HepG2 (cell line): ENCODE measurements at regions not wholly inside any gene's neighbourhood (a gene's known extent, or its start where the extent isn't known, plus 50 kb on each side); places are given as distances from the start of the nearest gene placed in this dataset.

Source experiments
- AHR ChIP-seq: IDR thresholded peaks from 2 replicates; pipeline ENCODE4 v1.6.1; 2018; ENCODE audit warnings: missing genetic modification reagents, missing compliant biosample characterization
- ATRX ChIP-seq: sonication (generic); formaldehyde crosslinking; IDR thresholded peaks from 2 replicates; pipeline ENCODE4 v1.4.0; 2020; ENCODE audit warnings: missing genetic modification reagents, borderline replicate concordance
- FIP1L1 ChIP-seq: fragments of 200-400 bp; formaldehyde crosslinking; IDR thresholded peaks from 2 replicates; pipeline ENCODE4 v1.6.1; 2018; ENCODE audit warnings: low read depth, mild to moderate bottlenecking, low read length, moderate library complexity, borderline replicate concordance; ENCODE audit not compliant: insufficient read depth
- HOXA3 ChIP-seq: sonication (generic); formaldehyde crosslinking; IDR thresholded peaks from 2 replicates; pipeline ENCODE4 v1.5.0; 2020; ENCODE audit warnings: missing genetic modification reagents
- KAT2B ChIP-seq: fragments of 150-350 bp; IDR thresholded peaks from 2 replicates; pipeline ENCODE4 v1.6.1; 2014; ENCODE audit warnings: low read depth, low read length, borderline replicate concordance
- KDM5B ChIP-seq: sonication (generic); formaldehyde crosslinking; IDR thresholded peaks from 2 replicates; pipeline ENCODE4 v1.4.0; 2020; ENCODE audit warnings: missing genetic modification reagents, mild to moderate bottlenecking, borderline replicate concordance
- PHB2 ChIP-seq: fragments of 450-650 bp; IDR thresholded peaks from 2 replicates; pipeline ENCODE4 v1.6.1; 2018; ENCODE audit not compliant: partially characterized antibody
- RARA ChIP-seq: IDR thresholded peaks from 2 replicates; pipeline ENCODE4 v1.6.1; 2016; ENCODE audit warnings: missing genetic modification reagents, missing compliant biosample characterization
- TEAD2 ChIP-seq: sonication (generic); formaldehyde crosslinking; IDR thresholded peaks from 2 replicates; pipeline ENCODE4 v1.9.0; 2021; ENCODE audit warnings: missing genetic modification reagents
- ZFP36 ChIP-seq: fragments of 150-350 bp; IDR thresholded peaks from 2 replicates; pipeline ENCODE4 v1.6.1; 2018; ENCODE audit warnings: borderline replicate concordance, low read length, low read depth; ENCODE audit not compliant: partially characterized antibody
- ZNF367 ChIP-seq: sonication (generic); formaldehyde crosslinking; IDR thresholded peaks from 2 replicates; pipeline ENCODE4 v1.4.0; 2020; ENCODE audit warnings: missing genetic modification reagents, borderline replicate concordance
- ZNF382 ChIP-seq: sonication (generic); formaldehyde crosslinking; IDR thresholded peaks from 2 replicates; pipeline ENCODE4 v1.5.0; 2020; ENCODE audit warnings: missing genetic modification reagents, mild to moderate bottlenecking, borderline replicate concordance
- ZNF766 ChIP-seq: sonication (generic); formaldehyde crosslinking; IDR thresholded peaks from 2 replicates; pipeline ENCODE4 v1.5.0; 2020; ENCODE audit warnings: missing genetic modification reagents, borderline replicate concordance
- ZNF891 ChIP-seq: sonication (generic); formaldehyde crosslinking; IDR thresholded peaks from 2 replicates; pipeline ENCODE4 v1.5.0; 2020; ENCODE audit warnings: mild to moderate bottlenecking, missing genetic modification reagents
- TF ChIP-seq, protein P1 (sequence below), 2 experiments: sonication (generic) in 1 of 2; formaldehyde crosslinking in 1 of 2; IDR thresholded peaks; 2 replicates each; pipeline versions ENCODE4 v1.4.0 to v1.6.1; 2018 to 2020; ENCODE audit warnings: missing genetic modification reagents in 2 of 2, borderline replicate concordance in 1 of 2, low read depth in 1 of 2, mild to moderate bottlenecking in 1 of 2, missing biosample characterization in 1 of 2
- TF ChIP-seq, protein P2 (sequence below): conservative IDR thresholded peaks from 2 replicates; pipeline ENCODE4 v1.6.1; 2018; ENCODE audit warnings: missing genetic modification reagents
- TF ChIP-seq, protein P3 (sequence below): sonication (generic); formaldehyde crosslinking; IDR thresholded peaks from 2 replicates; pipeline ENCODE4 v1.4.0; 2020; ENCODE audit warnings: missing genetic modification reagents, mild to moderate bottlenecking, borderline replicate concordance
- TF ChIP-seq, protein P4 (sequence below): sonication (generic); formaldehyde crosslinking; IDR thresholded peaks from 2 replicates; pipeline ENCODE4 v1.5.1; 2020; ENCODE audit warnings: missing genetic modification reagents, mild to moderate bottlenecking, borderline replicate concordance
- TF ChIP-seq, protein P5 (sequence below): IDR thresholded peaks from 2 replicates; pipeline ENCODE4 v1.6.1; 2016; ENCODE audit warnings: low read depth, control low read depth
- TF ChIP-seq, protein P6 (sequence below): sonication (generic); formaldehyde crosslinking; IDR thresholded peaks from 2 replicates; pipeline ENCODE4 v1.8.1; 2023; ENCODE audit warnings: mild to moderate bottlenecking, missing genetic modification reagents

DNA sequence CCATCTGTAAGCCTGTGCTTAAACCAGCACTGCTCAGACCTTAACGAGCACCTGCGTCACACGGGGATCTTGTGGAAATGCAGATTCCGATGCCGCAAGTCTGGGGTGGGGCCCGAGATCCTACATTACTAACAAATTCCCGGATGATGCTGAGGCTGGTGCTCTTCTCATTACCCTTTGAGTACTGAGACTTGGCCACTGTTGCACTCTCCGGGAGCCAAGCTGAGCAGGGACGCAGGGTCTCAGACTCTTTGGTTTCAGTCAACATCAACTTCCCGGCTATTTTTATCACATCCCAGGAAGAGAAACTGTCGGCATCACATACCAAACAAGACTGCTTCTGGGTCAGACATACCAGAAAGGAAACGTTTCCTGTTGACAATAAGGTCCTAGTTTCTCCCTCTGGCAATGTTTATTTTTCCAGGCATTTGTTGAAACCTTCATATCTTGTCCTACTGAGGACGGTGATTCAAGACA, 276.6 kb downstream of the SHQ1 start (continued):
- TF ChIP-seq, protein P1, sequence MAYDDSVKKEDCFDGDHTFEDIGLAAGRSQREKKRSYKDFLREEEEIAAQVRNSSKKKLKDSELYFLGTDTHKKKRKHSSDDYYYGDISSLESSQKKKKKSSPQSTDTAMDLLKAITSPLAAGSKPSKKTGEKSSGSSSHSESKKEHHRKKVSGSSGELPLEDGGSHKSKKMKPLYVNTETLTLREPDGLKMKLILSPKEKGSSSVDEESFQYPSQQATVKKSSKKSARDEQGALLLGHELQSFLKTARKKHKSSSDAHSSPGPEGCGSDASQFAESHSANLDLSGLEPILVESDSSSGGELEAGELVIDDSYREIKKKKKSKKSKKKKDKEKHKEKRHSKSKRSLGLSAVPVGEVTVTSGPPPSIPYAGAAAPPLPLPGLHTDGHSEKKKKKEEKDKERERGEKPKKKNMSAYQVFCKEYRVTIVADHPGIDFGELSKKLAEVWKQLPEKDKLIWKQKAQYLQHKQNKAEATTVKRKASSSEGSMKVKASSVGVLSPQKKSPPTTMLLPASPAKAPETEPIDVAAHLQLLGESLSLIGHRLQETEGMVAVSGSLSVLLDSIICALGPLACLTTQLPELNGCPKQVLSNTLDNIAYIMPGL (CRISPR knock-in tag; IDR thresholded peaks at IDR 0.05; ENCODE audit: borderline replicate concordance in 1 of 2, low read depth in 1 of 2) = peak in 1 of 2 experiments; percentile 24; a peak in 1 of 4 replicates
- TF ChIP-seq ZNF891 (CRISPR knock-in tag) (no peak), TEAD2 (CRISPR knock-in tag) (no peak), HOXA3 (CRISPR knock-in tag) (0 out of 2 replicates have a peak, but pooled peaks have one; percentile 25), ZNF382 (CRISPR knock-in tag) (no peak), ZNF367 (CRISPR knock-in tag) (no peak), RARA (peak; percentile 90), ZFP36 (no peak), FIP1L1 (no peak), PHB2 (no peak), KAT2B (no peak), ATRX (CRISPR knock-in tag) (no peak), AHR (no peak), KDM5B (no peak), ZNF766 (CRISPR knock-in tag) (no peak)
- TF ChIP-seq, protein P2, sequence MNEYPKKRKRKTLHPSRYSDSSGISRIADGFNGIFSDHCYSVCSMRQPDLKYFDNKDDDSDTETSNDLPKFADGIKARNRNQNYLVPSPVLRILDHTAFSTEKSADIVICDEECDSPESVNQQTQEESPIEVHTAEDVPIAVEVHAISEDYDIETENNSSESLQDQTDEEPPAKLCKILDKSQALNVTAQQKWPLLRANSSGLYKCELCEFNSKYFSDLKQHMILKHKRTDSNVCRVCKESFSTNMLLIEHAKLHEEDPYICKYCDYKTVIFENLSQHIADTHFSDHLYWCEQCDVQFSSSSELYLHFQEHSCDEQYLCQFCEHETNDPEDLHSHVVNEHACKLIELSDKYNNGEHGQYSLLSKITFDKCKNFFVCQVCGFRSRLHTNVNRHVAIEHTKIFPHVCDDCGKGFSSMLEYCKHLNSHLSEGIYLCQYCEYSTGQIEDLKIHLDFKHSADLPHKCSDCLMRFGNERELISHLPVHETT (CRISPR knock-in tag) = no peak
- TF ChIP-seq, protein P3, sequence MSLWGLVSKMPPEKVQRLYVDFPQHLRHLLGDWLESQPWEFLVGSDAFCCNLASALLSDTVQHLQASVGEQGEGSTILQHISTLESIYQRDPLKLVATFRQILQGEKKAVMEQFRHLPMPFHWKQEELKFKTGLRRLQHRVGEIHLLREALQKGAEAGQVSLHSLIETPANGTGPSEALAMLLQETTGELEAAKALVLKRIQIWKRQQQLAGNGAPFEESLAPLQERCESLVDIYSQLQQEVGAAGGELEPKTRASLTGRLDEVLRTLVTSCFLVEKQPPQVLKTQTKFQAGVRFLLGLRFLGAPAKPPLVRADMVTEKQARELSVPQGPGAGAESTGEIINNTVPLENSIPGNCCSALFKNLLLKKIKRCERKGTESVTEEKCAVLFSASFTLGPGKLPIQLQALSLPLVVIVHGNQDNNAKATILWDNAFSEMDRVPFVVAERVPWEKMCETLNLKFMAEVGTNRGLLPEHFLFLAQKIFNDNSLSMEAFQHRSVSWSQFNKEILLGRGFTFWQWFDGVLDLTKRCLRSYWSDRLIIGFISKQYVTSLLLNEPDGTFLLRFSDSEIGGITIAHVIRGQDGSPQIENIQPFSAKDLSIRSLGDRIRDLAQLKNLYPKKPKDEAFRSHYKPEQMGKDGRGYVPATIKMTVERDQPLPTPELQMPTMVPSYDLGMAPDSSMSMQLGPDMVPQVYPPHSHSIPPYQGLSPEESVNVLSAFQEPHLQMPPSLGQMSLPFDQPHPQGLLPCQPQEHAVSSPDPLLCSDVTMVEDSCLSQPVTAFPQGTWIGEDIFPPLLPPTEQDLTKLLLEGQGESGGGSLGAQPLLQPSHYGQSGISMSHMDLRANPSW = no peak
- TF ChIP-seq, protein P4, sequence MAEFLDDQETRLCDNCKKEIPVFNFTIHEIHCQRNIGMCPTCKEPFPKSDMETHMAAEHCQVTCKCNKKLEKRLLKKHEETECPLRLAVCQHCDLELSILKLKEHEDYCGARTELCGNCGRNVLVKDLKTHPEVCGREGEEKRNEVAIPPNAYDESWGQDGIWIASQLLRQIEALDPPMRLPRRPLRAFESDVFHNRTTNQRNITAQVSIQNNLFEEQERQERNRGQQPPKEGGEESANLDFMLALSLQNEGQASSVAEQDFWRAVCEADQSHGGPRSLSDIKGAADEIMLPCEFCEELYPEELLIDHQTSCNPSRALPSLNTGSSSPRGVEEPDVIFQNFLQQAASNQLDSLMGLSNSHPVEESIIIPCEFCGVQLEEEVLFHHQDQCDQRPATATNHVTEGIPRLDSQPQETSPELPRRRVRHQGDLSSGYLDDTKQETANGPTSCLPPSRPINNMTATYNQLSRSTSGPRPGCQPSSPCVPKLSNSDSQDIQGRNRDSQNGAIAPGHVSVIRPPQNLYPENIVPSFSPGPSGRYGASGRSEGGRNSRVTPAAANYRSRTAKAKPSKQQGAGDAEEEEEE (CRISPR knock-in tag) = no peak
- TF ChIP-seq, protein P5, sequence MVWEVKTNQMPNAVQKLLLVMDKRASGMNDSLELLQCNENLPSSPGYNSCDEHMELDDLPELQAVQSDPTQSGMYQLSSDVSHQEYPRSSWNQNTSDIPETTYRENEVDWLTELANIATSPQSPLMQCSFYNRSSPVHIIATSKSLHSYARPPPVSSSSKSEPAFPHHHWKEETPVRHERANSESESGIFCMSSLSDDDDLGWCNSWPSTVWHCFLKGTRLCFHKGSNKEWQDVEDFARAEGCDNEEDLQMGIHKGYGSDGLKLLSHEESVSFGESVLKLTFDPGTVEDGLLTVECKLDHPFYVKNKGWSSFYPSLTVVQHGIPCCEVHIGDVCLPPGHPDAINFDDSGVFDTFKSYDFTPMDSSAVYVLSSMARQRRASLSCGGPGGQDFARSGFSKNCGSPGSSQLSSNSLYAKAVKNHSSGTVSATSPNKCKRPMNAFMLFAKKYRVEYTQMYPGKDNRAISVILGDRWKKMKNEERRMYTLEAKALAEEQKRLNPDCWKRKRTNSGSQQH (CRISPR knock-in tag) = no peak
- TF ChIP-seq, protein P6, sequence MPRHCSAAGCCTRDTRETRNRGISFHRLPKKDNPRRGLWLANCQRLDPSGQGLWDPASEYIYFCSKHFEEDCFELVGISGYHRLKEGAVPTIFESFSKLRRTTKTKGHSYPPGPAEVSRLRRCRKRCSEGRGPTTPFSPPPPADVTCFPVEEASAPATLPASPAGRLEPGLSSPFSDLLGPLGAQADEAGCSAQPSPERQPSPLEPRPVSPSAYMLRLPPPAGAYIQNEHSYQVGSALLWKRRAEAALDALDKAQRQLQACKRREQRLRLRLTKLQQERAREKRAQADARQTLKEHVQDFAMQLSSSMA = no peak
